GM18909 (cell line): ENCODE measurements at regions not wholly inside any gene's neighbourhood (a gene's known extent, or its start where the extent isn't known, plus 50 kb on each side); places are given as distances from the start of the nearest gene placed in this dataset.
"Not testable (repeated sequence)": the region's sequence is repeated elsewhere in the genome, so short reads cannot be mapped to it uniquely, and the experiment has no call there.

ENCODE experiments used
- ATAC-seq: cut with Tn5 transposase; IDR thresholded peaks from one replicate; pipeline ENCODE4 v1.9.1; 2021; ENCODE audit warnings: mild to moderate bottlenecking; ENCODE audit not compliant: unreplicated experiment, poor library complexity

DNA sequence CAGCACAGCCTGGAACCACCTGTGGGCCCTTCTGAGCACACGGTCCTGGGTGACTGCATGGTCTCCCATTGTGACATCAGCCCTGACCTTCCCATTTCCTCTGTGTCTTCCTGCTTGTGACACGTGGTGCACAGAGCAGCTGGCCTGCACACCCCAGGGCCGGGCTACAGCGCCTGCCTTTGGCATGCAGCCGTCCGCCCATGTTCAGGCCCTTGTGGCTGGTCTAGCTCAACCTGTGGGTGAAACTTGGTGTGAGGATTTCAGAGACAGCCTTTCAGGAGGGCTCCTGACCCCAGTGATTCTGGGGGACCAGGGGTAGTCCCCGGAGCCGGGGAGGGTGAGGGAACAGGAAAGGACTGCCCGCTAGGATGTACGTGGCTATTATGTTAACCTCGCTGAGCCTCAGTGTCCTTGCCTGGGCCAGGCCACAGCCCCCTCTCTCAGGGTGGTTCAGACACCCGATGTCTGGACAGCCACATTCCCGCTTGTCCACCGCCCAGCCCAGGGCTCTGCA lies 284.8 kb upstream of the HS6ST1 start:
- ATAC-seq = no peak

DNA sequence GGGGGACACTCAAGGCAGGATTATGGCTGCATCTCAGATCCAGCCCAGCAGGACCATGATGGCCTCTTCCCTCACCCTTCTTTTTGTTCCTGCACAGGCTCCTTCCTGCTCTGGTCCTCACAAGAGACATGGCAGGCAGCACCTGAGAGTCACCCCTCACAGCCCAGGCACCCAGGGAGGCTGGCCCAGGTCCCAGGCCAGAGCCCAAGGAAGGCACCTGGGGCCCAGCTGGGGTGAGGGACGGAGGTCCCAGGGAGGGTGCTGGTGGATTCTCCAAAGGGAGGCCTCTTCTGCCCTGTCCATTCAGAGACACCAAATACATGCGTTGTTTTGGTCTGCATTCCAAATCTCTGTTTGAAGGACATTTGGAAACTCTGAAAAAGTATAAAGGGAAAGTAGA lies 285.4 kb upstream of the HS6ST1 start:
- no peak for ATAC-seq

DNA sequence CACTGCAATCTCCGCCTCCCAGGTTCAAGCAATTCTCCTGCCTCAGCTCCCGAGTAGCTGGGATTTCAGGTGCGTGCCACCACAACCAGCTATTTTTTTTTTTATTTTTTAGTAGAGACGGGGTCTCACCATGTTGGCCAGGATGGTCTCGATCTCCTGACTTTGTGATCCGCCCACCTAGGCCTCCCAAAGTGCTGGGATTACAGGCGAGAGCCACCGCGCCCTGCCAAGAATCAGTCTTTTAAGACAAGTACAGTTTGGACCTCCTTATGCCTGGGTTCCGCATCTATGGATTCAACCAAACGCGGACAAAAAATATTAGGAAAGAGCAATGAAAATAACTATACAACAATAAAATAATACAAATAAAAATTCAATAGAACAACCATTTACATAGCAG lies 285.9 kb upstream of the HS6ST1 start:
- not testable (repeated sequence) for ATAC-seq

DNA sequence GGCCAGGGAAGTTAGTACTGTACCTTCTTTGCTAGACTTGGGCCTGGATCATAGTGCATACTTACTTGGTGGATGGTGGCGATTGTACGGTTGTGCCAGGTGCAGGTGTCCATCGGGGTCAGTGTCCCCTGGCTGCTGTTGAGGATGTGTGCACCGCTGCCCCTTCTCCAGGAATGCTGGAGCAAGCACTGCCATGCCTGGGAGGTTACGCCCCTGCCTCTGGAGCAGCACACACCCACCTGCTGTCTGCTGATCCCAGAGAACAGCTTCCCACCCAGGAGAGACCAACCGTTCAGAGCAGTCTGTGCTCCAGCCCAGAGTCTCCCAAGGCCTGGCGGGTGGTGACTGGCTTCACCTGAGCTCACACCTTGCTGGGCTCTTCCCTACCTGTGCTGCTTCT lies 286.8 kb upstream of the HS6ST1 start:
- ATAC-seq = no peak

DNA sequence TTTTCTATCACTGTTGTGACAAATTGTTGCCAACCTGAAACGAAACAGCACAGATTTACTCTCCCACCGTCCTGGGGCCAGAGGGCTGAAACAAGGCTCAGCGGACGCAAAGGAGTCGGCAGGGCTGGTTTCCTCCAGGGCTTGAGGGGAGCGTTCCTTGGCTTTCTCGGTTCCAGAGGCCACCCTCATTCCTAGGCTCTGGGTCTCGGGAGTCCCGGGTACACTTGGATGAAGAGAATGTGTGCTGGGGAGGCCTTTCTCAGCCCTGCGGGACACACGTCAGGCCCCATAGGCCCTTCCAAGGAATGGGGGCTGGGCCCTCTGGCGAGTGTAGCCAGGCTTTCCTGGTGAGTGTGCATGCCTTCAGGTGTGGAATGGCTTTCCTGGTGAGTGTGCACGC lies 287.3 kb upstream of the HS6ST1 start:
- no peak for ATAC-seq

DNA sequence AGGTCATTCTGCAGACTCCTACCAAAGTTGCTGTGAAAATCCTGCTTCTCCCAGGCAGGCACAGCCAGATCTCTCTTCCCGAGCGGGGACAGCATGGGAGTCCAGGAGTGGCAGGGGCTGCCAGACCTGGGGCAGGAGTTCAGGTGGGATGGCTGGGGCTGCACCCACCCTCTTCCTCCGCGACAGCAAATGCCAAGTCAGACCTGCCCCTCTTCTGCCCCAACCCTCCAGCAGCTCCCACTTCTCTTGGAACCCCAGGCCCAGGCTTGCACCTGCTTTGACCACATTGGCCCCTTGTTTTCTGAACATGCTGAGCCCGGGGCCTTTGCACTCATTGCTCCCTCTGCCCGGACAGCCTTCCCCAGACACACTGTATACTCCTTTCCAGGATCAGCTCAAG lies 288.2 kb upstream of the HS6ST1 start:
- ATAC-seq = no peak

DNA sequence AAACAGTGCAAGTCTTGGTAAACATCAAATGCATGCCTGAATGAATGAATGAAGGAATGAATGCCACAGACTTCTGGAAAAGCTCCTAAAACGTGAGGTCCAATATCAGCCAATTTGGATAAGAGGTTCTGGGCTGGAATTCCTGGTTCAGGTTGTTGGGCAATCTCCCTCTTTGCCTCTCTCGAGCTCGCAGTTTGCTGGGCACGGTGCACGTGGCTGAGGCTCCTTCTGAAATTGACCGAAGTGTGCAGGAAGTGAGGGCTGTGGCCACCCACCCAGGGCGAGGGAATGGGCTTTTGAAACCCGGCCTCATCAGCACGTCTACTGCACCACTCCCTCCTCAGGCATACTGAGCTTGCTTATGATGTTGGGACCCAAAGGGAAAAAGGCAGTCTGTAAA lies 288.8 kb upstream of the HS6ST1 start:
- ATAC-seq = no peak

DNA sequence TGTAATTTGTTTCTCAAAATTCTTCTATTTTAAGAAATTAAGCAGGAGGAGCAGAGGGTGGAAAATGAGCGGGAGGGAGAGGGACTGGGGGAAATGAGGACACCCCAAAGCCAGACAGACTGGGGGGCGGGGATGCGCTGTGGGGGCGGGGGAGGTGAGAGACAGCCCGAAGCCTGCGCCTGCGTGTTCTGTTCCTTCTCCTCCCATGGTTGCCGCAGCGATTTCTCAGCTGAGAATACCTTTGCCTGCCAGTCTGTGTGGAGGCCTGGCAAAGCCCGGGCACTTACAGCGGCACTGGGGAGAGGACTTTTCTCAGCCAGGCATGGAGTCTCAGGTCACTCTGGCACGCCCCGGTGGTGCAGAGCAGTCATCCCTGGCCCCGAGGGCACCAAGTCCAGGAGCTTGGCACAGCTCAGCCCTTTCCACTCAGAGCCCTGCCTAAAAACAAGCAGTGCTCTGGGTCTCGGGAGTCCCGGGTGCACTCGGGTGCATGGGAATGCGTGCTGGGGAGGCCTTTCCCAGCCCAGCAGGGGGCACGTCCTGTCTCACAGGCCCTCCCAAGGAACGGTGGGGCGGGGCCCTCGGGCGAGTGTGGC lies 289.3 kb upstream of the HS6ST1 start:
- ATAC-seq = no peak

DNA sequence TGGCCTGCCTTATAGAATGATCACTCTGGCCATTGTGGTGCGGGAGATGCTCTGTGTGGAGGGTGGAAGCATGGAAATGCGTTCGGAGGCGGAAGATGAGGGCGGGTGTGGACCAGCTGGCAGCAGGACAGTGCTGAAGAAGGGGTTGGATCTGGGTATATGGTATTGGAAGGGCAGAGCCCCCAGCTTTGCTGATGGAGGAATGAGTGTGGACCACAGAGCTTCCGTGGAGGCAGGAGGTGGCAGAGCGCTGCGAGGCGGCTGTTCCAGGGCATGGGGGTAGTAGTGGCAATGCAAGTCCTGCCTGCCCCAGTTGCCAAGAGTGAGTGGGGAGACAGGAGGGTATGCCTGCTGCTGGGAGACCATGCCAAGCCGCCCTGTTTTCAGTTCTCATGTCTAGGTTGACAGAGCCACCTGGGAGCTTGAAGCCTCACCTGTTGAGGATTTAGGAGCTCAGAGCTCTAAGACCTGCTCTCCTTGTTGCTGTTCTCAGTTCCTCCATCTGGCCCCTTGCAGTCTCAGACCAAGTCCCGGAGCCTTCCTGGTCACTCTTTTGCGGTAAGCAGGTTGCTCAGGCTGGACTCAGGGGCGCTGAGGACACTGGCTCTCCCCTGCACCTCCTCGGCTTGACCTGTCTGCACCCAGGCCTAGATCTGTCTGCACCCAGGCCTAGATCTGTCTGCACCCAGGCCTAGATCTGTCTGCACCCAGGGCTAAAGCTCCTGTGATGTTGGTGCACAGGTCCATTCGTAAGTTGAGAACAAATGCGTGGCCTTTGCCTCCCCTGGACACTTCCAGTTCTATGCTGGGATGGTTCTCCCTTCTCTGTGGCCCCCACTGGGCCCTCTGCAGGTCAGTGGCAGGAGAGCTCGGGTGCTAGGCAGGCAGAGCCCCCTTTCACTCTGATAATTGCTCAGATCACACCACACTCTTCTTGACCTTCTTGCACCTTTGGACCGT lies 290.5 kb upstream of the HS6ST1 start:
- no peak for ATAC-seq

DNA sequence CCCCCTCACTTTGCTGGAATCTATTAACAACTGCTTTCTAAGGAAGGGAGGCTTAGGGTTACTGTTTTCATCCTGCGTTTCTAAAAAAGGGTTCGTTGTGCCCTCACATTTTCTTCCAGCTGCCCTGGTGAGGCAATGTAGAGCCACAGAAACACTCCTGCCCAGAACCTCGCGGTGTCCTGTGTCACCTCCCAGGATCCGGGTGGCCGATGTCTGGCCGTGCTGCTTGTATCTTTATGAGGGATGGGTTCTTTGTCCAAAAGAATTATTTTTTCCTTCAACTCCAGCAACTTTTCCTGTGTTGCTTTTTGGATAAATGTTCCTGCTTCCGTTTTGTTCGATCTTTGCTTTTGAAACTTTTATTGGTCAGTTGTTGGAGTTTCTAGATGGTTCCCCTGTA lies 291.8 kb upstream of the HS6ST1 start:
- ATAC-seq = no peak

DNA sequence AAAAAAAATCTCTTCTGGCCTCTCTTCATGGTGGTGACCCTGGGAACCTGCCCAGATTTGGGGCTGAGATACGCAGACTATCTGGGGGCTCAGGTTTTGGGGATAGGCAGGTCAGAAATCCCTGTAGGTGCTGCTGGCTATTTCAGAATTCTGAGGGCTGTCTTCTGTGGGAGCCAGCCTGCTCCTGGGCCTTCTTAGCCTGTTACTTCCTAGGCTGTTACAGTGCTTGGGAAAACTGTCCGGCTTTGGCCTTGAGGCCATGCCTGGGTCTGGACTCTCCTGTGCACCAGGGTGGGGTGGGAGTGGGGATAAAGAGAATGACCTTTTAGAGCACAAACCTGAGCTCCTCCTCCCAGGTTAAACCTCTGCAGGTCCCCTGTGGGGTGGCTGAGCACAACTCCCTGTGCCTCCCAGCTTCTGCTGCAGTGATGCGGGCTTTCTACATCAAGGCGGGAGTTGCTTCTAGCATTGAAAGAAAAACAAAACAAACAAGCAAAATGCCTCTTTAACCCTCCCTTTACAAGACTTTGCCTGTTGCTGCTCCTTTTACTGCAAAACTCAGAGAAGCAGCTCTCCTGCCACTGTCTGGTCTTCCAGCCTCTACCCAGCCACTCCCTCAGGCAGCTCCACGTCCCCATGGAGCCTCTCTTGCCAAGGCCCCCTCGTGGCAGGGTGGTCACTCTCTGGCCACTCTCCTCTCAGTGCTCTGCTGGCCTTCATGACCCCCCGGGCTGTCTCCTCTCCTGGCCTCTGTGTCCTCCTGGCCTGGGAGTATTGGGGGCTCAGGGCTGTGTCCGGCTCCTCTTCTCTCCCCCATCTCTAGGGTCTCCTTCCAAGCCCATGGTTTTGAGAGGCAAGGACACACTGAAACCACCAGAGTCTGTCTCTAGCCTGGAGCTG lies 293.0 kb upstream of the HS6ST1 start:
- ATAC-seq = no peak

DNA sequence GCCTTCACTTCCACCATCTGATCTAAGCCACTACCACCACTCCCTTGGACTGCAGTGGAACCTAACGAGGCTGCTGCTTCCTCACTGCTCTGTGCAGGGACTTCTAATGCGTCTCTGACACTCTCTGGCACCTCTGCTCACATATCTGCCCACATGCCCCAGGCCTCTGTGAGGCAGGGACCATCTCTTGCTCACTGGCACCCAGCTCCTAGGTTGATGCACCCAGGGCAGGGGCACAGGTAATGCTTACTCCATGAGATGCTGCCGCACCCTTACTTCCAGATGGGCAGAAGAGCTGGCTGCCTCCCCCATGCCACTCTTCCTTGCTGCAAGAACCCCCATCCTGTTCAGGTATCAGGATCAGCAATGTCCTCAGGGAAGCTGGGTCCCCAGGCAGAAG lies 294.0 kb upstream of the HS6ST1 start:
- no peak for ATAC-seq

DNA sequence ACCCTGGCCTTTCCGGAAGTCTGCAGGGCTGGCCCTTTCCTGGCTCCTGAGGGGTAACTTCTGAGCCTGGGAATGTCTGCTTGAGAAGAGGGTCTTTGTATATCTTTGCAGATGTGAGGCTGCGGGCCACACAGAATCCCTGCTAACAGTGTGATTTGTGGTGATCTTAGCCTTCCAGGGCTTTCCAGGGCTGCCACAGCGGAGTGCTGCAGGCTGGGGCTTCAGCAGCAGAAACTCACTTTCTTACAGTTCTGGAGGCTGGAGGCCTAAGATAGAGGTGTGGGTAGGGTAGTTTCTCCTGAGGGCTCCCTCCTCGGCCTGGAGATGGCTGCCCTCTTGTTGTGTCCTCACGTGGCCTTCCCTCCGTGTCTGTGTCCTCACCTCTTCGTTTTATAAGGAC lies 294.7 kb upstream of the HS6ST1 start:
- ATAC-seq = no peak

DNA sequence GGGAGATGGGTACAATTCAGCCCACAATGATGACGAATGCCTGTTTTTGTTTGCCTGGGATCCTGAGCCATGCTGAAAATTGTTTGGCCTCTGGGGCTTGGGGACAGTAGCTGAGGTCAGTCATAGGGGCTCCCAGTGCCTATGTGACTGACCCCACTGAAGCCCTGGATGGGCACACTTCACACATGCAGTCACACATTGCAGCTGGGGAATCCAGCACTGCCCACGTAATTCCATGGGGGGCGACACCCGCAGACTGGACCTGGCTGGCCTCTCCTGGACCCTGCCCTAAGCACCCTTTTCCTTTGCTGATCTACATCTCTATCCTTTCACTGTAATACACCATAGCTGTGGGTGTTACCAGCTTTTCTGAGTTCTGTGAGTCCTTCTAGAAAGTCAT lies 295.2 kb upstream of the HS6ST1 start:
- ATAC-seq = no peak

DNA sequence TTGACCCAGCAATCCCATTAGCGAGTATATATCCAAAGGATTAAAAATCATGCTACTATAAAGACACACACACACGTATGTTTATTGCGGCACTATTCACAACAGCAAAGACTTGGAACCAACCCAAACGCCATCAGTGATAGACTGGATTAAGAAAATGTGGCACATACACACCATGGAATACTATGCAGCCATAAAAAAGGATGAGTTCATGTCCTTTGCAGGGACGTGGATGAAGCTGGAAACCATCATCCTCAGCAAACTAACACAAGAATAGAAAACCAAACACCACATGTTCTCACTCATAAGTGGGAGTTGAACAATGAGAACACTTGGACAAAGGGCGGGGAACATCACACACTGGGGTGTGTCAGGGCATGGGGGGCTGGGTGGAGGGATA lies 296.2 kb upstream of the HS6ST1 start:
- ATAC-seq = not testable (repeated sequence)

DNA sequence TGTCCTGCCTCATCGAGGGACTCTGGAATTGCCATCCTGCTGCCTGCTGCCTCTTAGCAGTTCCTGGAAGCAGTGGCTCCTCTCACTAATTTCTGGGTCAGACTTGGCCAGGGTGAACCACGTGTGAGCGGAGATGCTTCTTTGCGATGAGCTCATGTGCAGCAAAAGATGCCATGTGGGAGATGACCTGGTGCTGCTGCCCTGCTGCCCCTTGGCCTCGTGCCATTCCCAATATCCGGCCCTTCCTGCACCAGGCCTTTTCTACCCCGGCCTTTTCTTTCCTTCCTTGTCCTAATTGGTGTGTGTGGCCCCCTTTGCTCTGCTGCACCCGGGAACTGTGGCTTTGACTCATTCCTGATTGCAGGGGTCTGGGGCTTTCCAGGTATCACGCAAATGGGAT lies 296.9 kb upstream of the HS6ST1 start:
- ATAC-seq = no peak

DNA sequence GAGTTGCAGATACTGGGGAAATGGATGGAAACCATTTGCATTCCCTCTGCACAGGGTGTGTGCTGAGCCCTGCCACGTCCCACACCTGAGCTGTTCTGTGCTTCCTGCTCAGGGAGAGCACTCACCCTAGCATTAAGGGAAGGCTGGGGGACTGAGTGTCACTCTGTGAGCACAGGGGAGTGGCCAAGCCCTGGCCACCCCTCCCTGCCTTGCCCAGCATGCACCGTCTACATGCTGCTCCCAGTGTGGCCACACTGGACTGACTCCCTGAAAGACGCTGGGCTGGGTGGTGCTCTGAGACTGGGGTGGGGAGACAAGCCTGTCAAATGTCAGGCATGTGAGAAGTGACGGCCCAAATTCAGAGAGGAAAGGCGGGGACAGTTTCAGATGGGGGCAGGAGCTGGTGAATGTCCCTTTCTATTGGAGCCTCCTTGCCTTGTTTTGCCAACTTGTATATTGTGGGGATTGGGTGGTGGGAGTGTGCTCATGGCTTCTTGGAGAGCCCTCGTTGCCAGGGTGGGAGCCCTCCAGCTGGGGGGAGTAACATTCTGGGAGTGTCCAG lies 298.4 kb upstream of the HS6ST1 start:
- no peak for ATAC-seq

DNA sequence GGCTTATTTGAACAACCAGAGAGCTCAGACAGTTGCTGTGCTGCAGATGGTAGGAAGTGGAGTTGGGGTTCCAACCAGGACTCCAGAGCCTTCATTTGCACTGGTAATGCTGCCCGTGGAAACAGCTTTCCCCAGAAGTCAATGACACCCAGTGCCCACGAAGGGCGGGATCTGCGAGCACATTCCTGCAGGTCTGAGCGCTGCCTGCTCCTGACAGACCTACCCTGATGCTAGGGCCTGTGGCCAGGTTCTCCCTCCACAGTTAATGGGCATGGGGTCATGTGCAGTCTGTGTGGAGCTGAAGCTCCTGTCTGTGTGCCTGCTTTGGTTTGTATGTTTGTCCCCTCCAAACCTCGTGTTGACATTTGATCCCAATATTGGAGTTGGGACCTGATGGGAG lies 299.0 kb upstream of the HS6ST1 start:
- no peak for ATAC-seq

DNA sequence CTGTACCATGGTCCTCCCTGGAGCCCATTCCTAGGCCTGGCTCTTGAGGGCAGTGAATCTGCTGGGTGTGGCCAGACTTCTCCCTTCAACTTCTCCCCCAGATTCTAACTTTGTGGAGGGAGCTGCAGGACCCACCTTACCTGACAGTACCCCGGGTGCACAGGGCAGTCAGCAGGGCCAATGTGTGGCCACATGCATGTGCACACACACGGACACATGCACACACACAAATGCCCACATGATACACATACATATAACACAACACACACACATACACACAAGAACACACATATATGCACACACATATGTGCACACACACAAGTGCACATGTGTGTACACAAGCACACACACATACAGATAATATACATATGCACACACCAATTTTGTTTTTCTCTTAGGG lies 300.0 kb upstream of the HS6ST1 start:
- ATAC-seq = no peak
